GM12873 (cell line): ENCODE measurements at regions not wholly inside any gene's neighbourhood (a gene's known extent, or its start where the extent isn't known, plus 50 kb on each side); places are given as distances from the start of the nearest gene placed in this dataset.

Experiments
- TF ChIP-seq, protein P1 (sequence below): IDR thresholded peaks from 2 replicates; pipeline ENCODE4 v1.5.1; 2012; ENCODE audit warnings: low read depth, mild to moderate bottlenecking, moderate library complexity, low read length, control low read depth; ENCODE audit not compliant: insufficient read depth; ENCODE audit errors: missing control alignments

DNA sequence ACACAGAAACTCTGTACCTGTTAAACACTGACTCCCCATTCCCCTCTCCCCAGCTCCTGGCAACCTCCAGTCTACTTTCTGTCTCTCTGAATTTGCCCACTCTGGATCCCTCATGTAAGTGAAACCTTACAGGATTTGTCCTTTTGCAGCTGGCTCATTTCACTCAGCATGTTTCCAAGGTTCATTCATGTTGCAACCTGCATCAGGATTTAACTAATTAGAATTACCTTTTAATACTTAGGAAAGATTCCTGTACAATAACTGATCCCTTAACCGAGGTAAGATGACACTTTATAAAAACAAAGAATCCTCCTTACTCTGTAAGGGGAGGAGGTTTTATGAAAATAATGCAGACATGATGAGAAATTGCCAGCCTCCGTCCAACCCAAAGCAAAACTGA, 113.1 kb upstream of the MTHFD1L start:
- TF ChIP-seq, protein P1, sequence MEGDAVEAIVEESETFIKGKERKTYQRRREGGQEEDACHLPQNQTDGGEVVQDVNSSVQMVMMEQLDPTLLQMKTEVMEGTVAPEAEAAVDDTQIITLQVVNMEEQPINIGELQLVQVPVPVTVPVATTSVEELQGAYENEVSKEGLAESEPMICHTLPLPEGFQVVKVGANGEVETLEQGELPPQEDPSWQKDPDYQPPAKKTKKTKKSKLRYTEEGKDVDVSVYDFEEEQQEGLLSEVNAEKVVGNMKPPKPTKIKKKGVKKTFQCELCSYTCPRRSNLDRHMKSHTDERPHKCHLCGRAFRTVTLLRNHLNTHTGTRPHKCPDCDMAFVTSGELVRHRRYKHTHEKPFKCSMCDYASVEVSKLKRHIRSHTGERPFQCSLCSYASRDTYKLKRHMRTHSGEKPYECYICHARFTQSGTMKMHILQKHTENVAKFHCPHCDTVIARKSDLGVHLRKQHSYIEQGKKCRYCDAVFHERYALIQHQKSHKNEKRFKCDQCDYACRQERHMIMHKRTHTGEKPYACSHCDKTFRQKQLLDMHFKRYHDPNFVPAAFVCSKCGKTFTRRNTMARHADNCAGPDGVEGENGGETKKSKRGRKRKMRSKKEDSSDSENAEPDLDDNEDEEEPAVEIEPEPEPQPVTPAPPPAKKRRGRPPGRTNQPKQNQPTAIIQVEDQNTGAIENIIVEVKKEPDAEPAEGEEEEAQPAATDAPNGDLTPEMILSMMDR = no peak

DNA sequence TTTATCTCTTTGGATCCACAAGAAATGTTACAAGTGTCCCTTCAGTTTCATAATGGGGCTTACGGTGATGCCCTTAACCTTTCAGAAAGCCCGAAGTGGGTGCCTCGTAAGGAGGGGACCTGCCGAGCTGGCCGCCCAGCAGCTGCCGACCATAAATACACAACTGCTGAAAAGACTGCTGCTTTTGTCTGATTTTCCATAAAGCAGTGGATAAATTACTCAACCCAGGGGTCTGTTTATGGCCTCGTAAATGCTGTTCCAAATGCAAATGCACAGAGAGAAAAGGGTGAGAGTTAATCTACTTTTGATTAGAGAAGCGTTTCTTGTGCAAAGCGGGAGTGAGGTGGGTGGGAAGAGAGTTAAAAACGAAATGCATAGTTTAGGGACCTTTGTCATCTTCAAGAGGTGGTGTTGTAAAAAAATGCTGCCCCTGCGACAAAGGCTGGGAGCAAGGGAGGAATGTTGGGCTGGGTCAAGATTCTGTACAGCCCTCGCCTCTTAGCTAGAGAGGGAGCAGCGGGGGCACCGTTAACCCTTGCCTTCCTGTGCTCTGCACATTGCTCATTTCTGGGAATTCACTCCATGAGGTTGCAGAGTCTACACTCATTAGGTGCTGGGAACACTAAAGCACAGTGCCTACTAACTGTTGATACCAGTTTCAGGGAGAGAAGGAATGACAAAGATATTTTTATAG, 112.0 kb upstream of the MTHFD1L start:
- TF ChIP-seq, protein P1 = no peak

DNA sequence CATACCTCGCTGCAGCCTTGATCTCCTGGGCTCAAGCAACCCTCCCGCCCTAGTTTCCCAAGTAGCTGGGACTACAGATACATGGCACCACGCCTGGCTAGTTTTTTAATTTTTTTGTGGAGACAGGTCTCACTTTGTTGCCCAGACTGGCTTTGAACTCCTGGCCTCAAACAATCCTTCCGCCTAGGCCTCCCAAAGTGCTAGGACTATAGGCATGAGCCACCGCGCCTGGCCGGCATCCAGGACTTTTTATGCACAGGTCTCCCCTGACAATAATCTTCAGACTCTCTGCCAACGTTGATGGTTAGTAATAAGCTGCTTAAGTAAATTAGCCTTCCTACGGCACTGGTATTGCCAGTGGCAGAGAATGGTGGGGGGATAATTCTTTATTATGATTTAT, 110.5 kb upstream of the MTHFD1L start:
- TF ChIP-seq, protein P1 = no peak

DNA sequence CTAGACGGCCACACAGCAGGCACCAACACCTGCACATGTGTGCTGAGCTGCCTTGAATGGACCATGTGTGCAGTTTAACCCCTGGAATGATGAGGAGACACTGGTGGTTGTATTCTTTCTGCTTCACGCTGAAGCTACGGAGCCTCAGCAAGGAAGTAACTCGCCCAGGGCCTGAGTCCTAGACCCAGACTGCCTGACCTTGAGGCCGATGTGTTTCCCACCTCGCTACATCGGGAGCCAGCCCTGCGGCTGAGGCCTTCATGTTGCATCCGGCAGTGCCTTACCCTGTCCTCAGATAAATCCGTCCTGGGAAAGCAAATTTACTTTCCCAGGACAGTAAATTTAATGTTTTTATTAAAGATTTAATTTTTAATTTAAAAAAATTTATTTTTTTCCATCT, 110.0 kb upstream of the MTHFD1L start:
- TF ChIP-seq, protein P1 = no peak

DNA sequence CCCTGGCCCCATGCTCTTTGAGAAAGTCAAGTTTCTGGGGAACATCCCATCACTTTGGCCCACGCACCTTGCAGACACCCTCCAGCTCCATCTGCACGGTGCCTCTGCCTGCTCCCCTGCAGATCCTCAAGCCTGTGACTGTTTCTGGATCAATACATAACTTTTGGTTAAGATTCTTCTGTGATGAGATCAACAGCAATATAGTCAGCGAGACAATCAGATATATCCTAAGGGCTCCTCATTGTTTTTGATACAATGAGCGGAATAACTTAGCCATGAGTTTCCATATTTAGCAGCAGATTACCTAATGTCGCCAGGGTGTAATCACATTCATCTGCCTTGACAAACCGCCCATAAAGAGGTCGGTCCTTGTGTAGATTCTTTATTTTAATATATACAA, 109.3 kb upstream of the MTHFD1L start:
- TF ChIP-seq, protein P1 = no peak

DNA sequence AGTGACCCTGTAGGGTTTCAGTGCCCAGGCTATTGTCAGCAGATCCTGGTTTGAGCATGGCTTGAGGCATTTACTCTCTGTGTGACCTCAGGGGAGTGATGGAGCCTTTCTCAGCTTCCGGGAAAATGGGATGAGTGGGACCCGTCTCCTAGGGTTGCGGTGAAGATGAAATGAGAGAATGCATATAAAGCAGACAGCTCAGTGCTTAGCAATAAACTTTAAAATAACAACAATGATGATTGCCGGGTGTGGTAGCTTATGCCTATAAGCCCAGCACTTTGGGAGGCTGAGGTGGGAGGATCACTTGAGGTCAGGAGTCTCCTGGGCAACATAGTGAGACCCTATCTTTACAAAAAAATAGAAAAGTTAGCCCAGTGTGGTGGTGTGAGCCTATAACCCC, 106.0 kb upstream of the MTHFD1L start:
- TF ChIP-seq, protein P1 = no peak

DNA sequence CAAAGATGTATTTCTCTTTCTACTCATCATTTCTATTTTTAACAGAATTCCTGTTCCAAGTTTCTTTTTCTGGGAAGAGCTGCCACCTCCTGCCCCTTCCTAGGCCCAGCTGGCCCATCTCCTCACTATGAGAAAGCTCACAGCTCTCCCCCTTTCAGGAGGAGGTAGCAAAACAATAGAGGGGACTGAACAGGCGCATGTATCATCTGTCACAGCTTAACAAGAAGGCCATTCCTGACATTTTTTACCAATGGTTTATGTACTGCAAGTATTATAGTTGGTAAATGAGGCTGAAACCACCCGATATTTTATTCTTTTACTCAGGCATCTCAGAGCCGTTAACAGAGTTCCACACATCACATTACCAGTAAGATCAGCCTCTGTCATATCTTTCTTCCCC, 103.7 kb upstream of the MTHFD1L start:
- TF ChIP-seq, protein P1 = no peak
